Left ventricle myocardium inferior (tissue), 1 donor: ENCODE measurements at regions not wholly inside any gene's neighbourhood (a gene's known extent, or its start where the extent isn't known, plus 50 kb on each side); places are given as distances from the start of the nearest gene placed in this dataset.

Source experiments
- DNase-seq: peaks from one replicate; pipeline ENCODE4 v3.0.0-alpha.2; 2020
- H3K27ac ChIP-seq: fragments of 200-600 bp; replicated peaks from 2 replicates; pipeline ENCODE4 v1.8.0; 2021
- H3K27me3 ChIP-seq: fragments of 200-600 bp; 2 replicates; pipeline ENCODE4 v1.8.0; 2021; ENCODE audit warnings: low read depth
- H3K36me3 ChIP-seq: fragments of 200-600 bp; 2 replicates; pipeline ENCODE4 v1.8.0; 2021
- H3K4me1 ChIP-seq: fragments of 200-600 bp; 2 replicates; pipeline ENCODE4 v1.8.0; 2021
- H3K4me3 ChIP-seq: fragments of 200-600 bp; 2 replicates; pipeline ENCODE4 v1.8.0; 2021; ENCODE audit warnings: mild to moderate bottlenecking, moderate library complexity
- H3K9me3 ChIP-seq: fragments of 200-600 bp; replicated peaks from 2 replicates; pipeline ENCODE4 v1.8.0; 2021
- intact Hi-C: fragments of 100-400 bp; cut with micrococcal nuclease; formaldehyde crosslinking; loops from one replicate; pipeline ENCODE4 v1.11.0; 2022
- TF ChIP-seq, protein P1 (sequence below): fragments of 200-600 bp; IDR thresholded peaks from 2 replicates; pipeline ENCODE4 v1.8.0; 2021; ENCODE audit warnings: antibody characterized with exemption, mild to moderate bottlenecking, borderline replicate concordance
- donor health status: DM: no; HTN: yes; CAD: no; lungs with severe emphysema.

DNA sequence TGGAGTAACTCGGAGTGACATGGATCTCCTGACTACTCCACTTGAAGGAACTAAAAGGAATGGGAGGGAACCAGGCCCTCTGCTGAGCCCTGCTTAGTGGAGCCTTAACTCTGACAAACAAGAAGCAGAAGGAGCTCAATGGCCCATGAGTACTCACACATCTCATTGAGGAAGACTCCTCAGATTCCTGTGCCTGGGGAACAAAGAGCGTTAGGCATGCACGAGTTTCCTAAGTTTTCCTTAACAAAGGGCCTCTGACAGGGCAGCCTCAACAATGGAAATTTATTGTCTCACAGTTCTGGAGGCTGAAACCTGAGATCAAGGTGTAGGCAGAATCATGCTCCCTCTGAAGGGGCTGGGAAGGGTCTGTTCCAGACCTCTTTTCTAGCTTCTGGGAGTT, 185.7 kb upstream of the NTF3 start:
- Histone ChIP-seq H3K9me3 (no peaks in the 10 kb centered on the region), H3K27me3 (no peaks in the 10 kb centered on the region), H3K4me1 (peaks cover 25% of the 10 kb centered on the region), H3K27ac (no peak overlapping the region), H3K36me3 (no peaks in the 10 kb centered on the region), H3K4me3 (no peak overlapping the region)
- no peak for DNase-seq
- TF ChIP-seq, protein P1, sequence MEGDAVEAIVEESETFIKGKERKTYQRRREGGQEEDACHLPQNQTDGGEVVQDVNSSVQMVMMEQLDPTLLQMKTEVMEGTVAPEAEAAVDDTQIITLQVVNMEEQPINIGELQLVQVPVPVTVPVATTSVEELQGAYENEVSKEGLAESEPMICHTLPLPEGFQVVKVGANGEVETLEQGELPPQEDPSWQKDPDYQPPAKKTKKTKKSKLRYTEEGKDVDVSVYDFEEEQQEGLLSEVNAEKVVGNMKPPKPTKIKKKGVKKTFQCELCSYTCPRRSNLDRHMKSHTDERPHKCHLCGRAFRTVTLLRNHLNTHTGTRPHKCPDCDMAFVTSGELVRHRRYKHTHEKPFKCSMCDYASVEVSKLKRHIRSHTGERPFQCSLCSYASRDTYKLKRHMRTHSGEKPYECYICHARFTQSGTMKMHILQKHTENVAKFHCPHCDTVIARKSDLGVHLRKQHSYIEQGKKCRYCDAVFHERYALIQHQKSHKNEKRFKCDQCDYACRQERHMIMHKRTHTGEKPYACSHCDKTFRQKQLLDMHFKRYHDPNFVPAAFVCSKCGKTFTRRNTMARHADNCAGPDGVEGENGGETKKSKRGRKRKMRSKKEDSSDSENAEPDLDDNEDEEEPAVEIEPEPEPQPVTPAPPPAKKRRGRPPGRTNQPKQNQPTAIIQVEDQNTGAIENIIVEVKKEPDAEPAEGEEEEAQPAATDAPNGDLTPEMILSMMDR, result no peak
- intact Hi-C loops, result no loop called here

DNA sequence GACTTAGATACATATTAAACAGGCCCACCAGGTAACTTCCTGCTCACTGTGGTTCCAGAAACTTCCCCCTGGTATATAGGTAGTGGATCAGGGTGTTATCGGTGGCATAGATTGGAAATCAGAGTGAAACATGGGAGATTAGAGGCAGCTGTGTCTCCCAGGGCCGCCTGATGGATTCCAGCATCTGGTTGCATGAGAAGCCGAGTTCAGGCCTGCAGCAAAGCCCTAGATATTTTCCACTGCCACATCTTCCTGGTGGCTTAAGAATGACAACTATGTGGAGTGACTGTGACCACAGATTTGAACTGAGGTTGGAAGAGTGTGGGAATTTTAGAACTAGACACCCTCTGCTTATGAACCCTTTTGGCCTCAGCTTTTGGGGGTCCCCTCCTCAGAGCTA, 184.8 kb upstream of the NTF3 start:
- Histone ChIP-seq H3K36me3 (no peaks in the 10 kb centered on the region), H3K9me3 (no peaks in the 10 kb centered on the region), H3K4me1 (peaks cover 25% of the 10 kb centered on the region), H3K27me3 (no peaks in the 10 kb centered on the region), H3K4me3 (no peak overlapping the region), H3K27ac (no peak overlapping the region)
- no peak for DNase-seq
- intact Hi-C loops, result no loop called here
- TF ChIP-seq, protein P1, result no peak

DNA sequence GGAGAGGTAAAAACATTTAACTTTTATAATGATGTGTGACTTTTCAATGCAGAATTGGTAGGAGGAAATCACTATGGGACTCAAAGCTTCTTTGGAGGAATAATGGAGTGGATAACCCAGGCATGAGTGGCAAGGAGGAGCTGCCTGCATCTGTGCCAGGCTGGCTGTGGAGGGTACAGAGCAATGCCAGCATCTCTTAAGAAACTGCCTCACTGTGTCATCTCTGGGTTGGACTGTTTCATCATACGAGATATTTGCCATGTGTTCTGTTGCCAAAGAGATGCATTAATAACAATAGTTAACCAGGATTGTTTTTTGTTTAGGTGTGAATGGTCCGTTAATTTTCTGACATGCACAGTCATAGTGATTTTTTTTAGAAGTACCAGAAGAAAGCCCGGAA, 183.7 kb upstream of the NTF3 start:
- TF ChIP-seq, protein P1, result no peak
- Histone ChIP-seq H3K27ac (no peak overlapping the region), H3K27me3 (no peaks in the 10 kb centered on the region), H3K36me3 (no peaks in the 10 kb centered on the region), H3K9me3 (no peaks in the 10 kb centered on the region), H3K4me3 (no peak overlapping the region), H3K4me1 (peaks cover 16% of the 10 kb centered on the region)
- intact Hi-C loops, result no loop called here
- DNase-seq, result no peak

DNA sequence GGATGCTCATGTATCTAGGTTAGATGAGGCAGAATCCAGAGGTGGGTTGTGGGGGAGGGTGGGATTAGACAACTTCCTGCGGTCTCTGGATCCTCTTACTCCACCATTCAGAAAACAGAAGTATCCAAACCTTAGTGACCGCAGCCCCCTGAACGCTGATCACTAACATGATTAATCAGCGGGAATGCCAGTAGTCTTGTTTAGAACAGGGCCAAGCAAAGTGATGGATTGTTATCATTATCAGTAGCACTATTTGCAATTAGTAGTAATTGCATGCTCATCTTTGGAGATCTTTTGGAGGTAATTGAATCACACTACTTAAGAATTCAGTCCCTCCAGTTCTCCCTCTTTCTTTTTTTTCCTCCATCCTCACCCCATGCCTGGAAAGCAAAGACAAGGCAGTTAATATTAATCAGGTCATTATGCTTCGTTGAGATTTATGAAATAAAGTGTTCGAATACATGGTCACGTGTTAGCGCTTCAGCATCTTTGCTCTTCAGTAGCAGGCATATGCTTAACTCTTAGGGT, 182.8 kb upstream of the NTF3 start:
- TF ChIP-seq, protein P1, result no peak
- intact Hi-C loops, result no loop called here
- no peak for DNase-seq

DNA sequence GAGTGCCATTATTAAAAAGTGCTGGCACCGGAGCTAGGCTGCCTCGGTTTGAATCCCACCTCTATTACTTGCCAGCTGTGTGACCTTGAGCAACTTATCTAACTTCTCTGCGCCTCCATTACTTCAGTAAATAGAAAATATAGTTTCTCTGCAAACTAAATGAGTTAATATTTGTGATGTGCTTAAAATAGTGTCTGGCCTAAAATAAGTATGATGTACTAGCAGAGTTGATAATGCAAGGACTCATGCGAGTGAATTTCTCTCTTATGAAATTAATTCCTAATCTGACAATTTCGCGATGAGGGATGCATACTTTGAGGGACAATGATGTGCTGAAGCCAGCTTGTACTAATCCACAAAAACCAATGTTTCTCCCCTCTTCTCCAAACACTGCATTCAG, 180.8 kb upstream of the NTF3 start:
- DNase-seq, result no peak
- TF ChIP-seq, protein P1, result no peak
- Histone ChIP-seq H3K36me3 (no peaks in the 10 kb centered on the region), H3K4me3 (no peak overlapping the region), H3K4me1 (no peaks in the 10 kb centered on the region), H3K9me3 (no peaks in the 10 kb centered on the region), H3K27me3 (no peaks in the 10 kb centered on the region), H3K27ac (no peak overlapping the region)
- intact Hi-C loops, result no loop called here

More for the DNA sequence above, 182.8 kb upstream of the NTF3 start:
- Histone ChIP-seq H3K4me3 (no peak overlapping the region), H3K9me3 (no peaks in the 10 kb centered on the region), H3K4me1 (peaks cover 8% of the 10 kb centered on the region), H3K36me3 (no peaks in the 10 kb centered on the region), H3K27ac (no peak overlapping the region), H3K27me3 (no peaks in the 10 kb centered on the region)
